ENCODE measurements at regions not wholly inside any gene's neighbourhood (a gene's known extent, or its start where the extent isn't known, plus 50 kb on each side); places are given as distances from the start of the nearest gene placed in this dataset.

DNA sequence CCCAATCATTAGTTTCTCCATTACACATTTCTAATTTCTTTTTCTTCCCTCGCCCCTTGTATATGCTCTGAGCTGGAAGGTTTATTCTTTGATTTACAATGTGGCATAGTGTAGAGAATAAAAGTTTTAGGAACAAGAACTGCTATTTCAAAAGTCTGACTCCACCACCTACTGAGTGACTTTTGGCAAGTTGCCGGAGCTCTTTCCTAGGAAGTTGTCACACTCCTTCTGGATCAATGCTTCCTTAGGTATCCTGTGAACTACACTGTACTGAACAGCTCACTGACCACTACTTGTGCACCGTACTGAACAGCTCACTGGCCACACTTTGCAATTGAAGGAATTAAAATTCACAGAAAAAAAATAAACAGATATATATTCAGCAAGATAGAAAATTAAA lies 458.2 kb downstream of the FRK start:
- Histone ChIP-seq H3K4me2 (ENCODE audit: control insufficient read depth, insufficient read depth) (no peak overlapping the region), H3K79me2 (ENCODE audit: control insufficient read depth, insufficient read depth, low read length) (no peaks in the 10 kb centered on the region), H3K27me3 (replicated peaks in 1 of 2; ENCODE audit: control insufficient read depth in 2 of 2, insufficient read depth in 2 of 2, low read length in 1 of 2) (no peaks in the 10 kb centered on the region), H3K4me1 (ENCODE audit: control insufficient read depth, insufficient read depth, low read length) (no peaks in the 10 kb centered on the region), H3K9me3 (replicated peaks; ENCODE audit: control insufficient read depth, insufficient read depth, low read length) (no peaks in the 10 kb centered on the region), H3K4me3 (no peak overlapping the region), H3K9ac (ENCODE audit: control insufficient read depth, insufficient read depth, low read length) (no peak overlapping the region), H3K27ac (ENCODE audit: control insufficient read depth, insufficient read depth) (no peak overlapping the region), H4K20me1 (ENCODE audit: control insufficient read depth, insufficient read depth) (no peaks in the 10 kb centered on the region), H2AFZ (ENCODE audit: control insufficient read depth, low read depth, low read length) (no peak overlapping the region), H3K36me3 (ENCODE audit: control insufficient read depth in 2 of 2, insufficient read depth in 2 of 2, low read length in 1 of 2) (no peaks in the 10 kb centered on the region)
- DNase-seq (ENCODE audit: low read depth, low spot score) (no peak), ATAC-seq (no peak), FAIRE-seq (no peak)
- TF ChIP-seq ZSCAN29 (IDR thresholded peaks at IDR 0.05): no peak
- TF ChIP-seq CBFB (IDR thresholded peaks at IDR 0.05; ENCODE audit: low read depth): no peak
- TF ChIP-seq POLR2A (IDR thresholded peaks at IDR 0.05; ENCODE audit: low read depth, low read length): no peak
- no peak for TF ChIP-seq TARDBP (IDR thresholded peaks at IDR 0.05; ENCODE audit: borderline replicate concordance)
- TF ChIP-seq ATF7 (IDR thresholded peaks at IDR 0.05; ENCODE audit: low read depth): no peak
- no peak for TF ChIP-seq NBN (IDR thresholded peaks at IDR 0.05)
- no peak for TF ChIP-seq RBBP5 (conservative IDR thresholded peaks at IDR 0.05)
- ChIA-PET CTCF (no interaction called here), RAD21 (ENCODE audit: unreplicated experiment) (no interaction called here), SMC1A (ENCODE audit: uncharacterized antibody, unreplicated experiment) (interaction anchor here (0.7 kb wide), 1 partner anchor 150 kb away, joined by 3 read pairs; no protein-coding TSS in a partner anchor), POLR2A (no interaction called here)
- 52% methylated on average over 3 of the region's 3 CpGs for WGBS (ENCODE audit: insufficient coverage, insufficient replicate concordance, low lambda C conversion rate, missing lambda C conversion rate)
- intact Hi-C loops (cut with micrococcal nuclease; ENCODE audit: unreplicated experiment): no loop called here
- BruUV-seq (replicated peaks): no TSS peak
- in situ Hi-C loops (cut with MboI): no loop called here

DNA sequence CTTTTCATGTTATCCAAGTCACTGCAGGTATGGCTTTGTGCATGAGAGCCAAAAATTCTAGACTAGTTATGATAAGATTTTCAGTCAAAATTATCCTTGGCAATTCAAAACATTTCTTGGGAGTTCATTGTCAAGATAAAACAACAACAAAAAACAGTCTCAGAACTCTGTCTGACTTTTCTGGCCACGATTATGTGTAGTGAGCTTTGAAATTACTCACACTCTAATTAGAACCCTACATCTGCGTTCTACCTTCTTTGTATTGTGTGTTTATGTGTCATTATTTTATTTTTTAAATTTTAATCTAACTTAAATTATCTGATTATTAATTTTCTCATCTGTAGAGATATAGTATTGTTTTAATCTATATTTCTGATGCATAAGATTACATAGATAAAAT lies 459.2 kb downstream of the FRK start:
- H3K27ac ChIP-seq (ENCODE audit: control insufficient read depth, insufficient read depth): no peak overlapping the region
- CTCF ChIA-PET: no interaction called here
- no peaks in the 10 kb centered on the region for H3K9me3 ChIP-seq (replicated peaks; ENCODE audit: control insufficient read depth, insufficient read depth, low read length)
- SMC1A ChIA-PET (ENCODE audit: uncharacterized antibody, unreplicated experiment): no interaction called here
- no peak overlapping the region for H2AFZ ChIP-seq (ENCODE audit: control insufficient read depth, low read depth, low read length)
- FAIRE-seq (no peak), ATAC-seq (no peak), DNase-seq (ENCODE audit: low read depth, low spot score) (no peak)
- intact Hi-C loops (cut with micrococcal nuclease; ENCODE audit: unreplicated experiment): no loop called here
- H3K4me3 ChIP-seq: no peak overlapping the region
- POLR2A ChIA-PET: no interaction called here
- H3K27me3 ChIP-seq (replicated peaks in 1 of 2; ENCODE audit: control insufficient read depth in 2 of 2, insufficient read depth in 2 of 2, low read length in 1 of 2): no peaks in the 10 kb centered on the region
- WGBS (ENCODE audit: insufficient coverage, insufficient replicate concordance, low lambda C conversion rate, missing lambda C conversion rate): 0% methylated on average over 2 of the region's 2 CpGs
- H3K36me3 ChIP-seq (ENCODE audit: control insufficient read depth in 2 of 2, insufficient read depth in 2 of 2, low read length in 1 of 2): no peaks in the 10 kb centered on the region
- no peaks in the 10 kb centered on the region for H4K20me1 ChIP-seq (ENCODE audit: control insufficient read depth, insufficient read depth)
- in situ Hi-C loops (cut with MboI): no loop called here
- RAD21 ChIA-PET (ENCODE audit: unreplicated experiment): no interaction called here
- BruUV-seq (replicated peaks): no TSS peak
- no peak overlapping the region for H3K9ac ChIP-seq (ENCODE audit: control insufficient read depth, insufficient read depth, low read length)
- H3K79me2 ChIP-seq (ENCODE audit: control insufficient read depth, insufficient read depth, low read length): no peaks in the 10 kb centered on the region
- H3K4me2 ChIP-seq (ENCODE audit: control insufficient read depth, insufficient read depth): no peak overlapping the region
- H3K4me1 ChIP-seq (ENCODE audit: control insufficient read depth, insufficient read depth, low read length): no peaks in the 10 kb centered on the region
- no peak for TF ChIP-seq ASH2L (IDR thresholded peaks at IDR 0.05; ENCODE audit: borderline replicate concordance, low read depth)
- no peak for TF ChIP-seq ZNF217 (IDR thresholded peaks at IDR 0.05)
- no peak for TF ChIP-seq CBX3 (IDR thresholded peaks at IDR 0.05; ENCODE audit: borderline replicate concordance, low read depth)
- TF ChIP-seq TARDBP (IDR thresholded peaks at IDR 0.05; ENCODE audit: borderline replicate concordance): no peak
- no peak for TF ChIP-seq SMARCA5 (IDR thresholded peaks at IDR 0.05)
- no peak for TF ChIP-seq BACH1 (IDR thresholded peaks at IDR 0.05; ENCODE audit: borderline replicate concordance)
- TF ChIP-seq ZBED1 (IDR thresholded peaks at IDR 0.05; ENCODE audit: borderline replicate concordance): no peak
- TF ChIP-seq HDAC2 (IDR thresholded peaks at IDR 0.05): no peak
- TF ChIP-seq, protein P1, sequence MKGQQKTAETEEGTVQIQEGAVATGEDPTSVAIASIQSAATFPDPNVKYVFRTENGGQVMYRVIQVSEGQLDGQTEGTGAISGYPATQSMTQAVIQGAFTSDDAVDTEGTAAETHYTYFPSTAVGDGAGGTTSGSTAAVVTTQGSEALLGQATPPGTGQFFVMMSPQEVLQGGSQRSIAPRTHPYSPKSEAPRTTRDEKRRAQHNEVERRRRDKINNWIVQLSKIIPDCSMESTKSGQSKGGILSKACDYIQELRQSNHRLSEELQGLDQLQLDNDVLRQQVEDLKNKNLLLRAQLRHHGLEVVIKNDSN (IDR thresholded peaks at IDR 0.05; ENCODE audit: borderline replicate concordance, extremely low read length, insufficient read depth, low read depth, low read length): no peak
- no peak for TF ChIP-seq MYC (IDR thresholded peaks at IDR 0.05; ENCODE audit: insufficient read depth, insufficient read length, insufficient replicate concordance, low read length, severe bottlenecking)
- TF ChIP-seq, protein P2, sequence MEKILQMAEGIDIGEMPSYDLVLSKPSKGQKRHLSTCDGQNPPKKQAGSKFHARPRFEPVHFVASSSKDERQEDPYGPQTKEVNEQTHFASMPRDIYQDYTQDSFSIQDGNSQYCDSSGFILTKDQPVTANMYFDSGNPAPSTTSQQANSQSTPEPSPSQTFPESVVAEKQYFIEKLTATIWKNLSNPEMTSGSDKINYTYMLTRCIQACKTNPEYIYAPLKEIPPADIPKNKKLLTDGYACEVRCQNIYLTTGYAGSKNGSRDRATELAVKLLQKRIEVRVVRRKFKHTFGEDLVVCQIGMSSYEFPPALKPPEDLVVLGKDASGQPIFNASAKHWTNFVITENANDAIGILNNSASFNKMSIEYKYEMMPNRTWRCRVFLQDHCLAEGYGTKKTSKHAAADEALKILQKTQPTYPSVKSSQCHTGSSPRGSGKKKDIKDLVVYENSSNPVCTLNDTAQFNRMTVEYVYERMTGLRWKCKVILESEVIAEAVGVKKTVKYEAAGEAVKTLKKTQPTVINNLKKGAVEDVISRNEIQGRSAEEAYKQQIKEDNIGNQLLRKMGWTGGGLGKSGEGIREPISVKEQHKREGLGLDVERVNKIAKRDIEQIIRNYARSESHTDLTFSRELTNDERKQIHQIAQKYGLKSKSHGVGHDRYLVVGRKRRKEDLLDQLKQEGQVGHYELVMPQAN (conservative IDR thresholded peaks at IDR 0.05): no peak
- TF ChIP-seq BHLHE40 (IDR thresholded peaks at IDR 0.05; ENCODE audit: borderline replicate concordance in 1 of 2, low read depth in 2 of 2, low read length in 1 of 2): no peak
- no peak for TF ChIP-seq NFYA (IDR thresholded peaks at IDR 0.05; ENCODE audit: borderline replicate concordance, low read depth, low read length)
- no peak for TF ChIP-seq YY1 (IDR thresholded peaks at IDR 0.05; ENCODE audit: low read depth, low read length)
- no peak for TF ChIP-seq ZNF622 (IDR thresholded peaks at IDR 0.05)
